ENCODE measurements at regions not wholly inside any gene's neighbourhood (a gene's known extent, or its start where the extent isn't known, plus 50 kb on each side); places are given as distances from the start of the nearest gene placed in this dataset.

DNA sequence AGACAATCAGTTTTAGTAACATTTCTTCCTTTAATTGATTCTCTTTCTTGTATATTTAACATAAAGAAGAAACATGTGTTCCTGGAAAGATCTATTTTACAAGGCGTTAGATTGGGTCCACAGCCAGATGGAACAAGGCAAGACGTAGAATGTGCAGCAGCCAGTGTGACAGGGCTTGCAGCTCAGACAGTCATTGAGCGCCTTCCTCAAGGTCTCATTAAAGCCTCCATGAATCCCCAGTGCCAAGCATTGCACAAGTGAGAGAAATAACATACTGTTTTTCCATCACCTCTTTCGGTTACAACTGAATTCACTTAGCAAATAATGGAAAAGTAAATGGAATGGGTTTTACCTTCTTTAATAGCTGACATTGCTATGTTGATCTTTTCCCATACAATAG is 292.5 kb downstream of the USP46 start:
- Histone ChIP-seq H3K27me3 (ENCODE audit: insufficient read depth, low read length) (no peaks in the 10 kb centered on the region), H2AFZ (ENCODE audit: low read depth, low read length) (no peak overlapping the region), H3K9ac (ENCODE audit: low read length) (no peak overlapping the region), H3K4me3 (ENCODE audit: insufficient read depth, low read depth, low read length) (no peak overlapping the region), H4K20me1 (ENCODE audit: insufficient read depth, low read length) (no peaks in the 10 kb centered on the region), H3K36me3 (ENCODE audit: insufficient read depth, low read length) (no peaks in the 10 kb centered on the region), H3K27ac (ENCODE audit: low read depth, low read length) (no peak overlapping the region), H3K9me3 (ENCODE audit: insufficient read depth, low read depth, low read length) (no peaks in the 10 kb centered on the region), H3K4me1 (ENCODE audit: insufficient read depth, low read length) (no peaks in the 10 kb centered on the region), H3K4me2 (ENCODE audit: low read length) (no peak overlapping the region), H3K79me2 (ENCODE audit: insufficient read depth, low read length) (no peaks in the 10 kb centered on the region)
- Mint-ChIP-seq H3K27me3 (ENCODE audit: low read depth, unreplicated experiment) (no peaks in the 10 kb centered on the region), H3K4me3 (ENCODE audit: unreplicated experiment) (no peak overlapping the region), H3K4me1 (ENCODE audit: low read depth, unreplicated experiment) (peaks cover 2% of the 10 kb centered on the region), H3K27ac (ENCODE audit: unreplicated experiment) (no peak overlapping the region), H3K36me3 (ENCODE audit: low read depth, unreplicated experiment) (no peaks in the 10 kb centered on the region), H3K9me3 (ENCODE audit: unreplicated experiment) (no peaks in the 10 kb centered on the region)
- TF ChIP-seq EZH2 (IDR thresholded peaks at IDR 0.05; ENCODE audit: insufficient read depth, low read length), result no peak
- TF ChIP-seq, protein P1, sequence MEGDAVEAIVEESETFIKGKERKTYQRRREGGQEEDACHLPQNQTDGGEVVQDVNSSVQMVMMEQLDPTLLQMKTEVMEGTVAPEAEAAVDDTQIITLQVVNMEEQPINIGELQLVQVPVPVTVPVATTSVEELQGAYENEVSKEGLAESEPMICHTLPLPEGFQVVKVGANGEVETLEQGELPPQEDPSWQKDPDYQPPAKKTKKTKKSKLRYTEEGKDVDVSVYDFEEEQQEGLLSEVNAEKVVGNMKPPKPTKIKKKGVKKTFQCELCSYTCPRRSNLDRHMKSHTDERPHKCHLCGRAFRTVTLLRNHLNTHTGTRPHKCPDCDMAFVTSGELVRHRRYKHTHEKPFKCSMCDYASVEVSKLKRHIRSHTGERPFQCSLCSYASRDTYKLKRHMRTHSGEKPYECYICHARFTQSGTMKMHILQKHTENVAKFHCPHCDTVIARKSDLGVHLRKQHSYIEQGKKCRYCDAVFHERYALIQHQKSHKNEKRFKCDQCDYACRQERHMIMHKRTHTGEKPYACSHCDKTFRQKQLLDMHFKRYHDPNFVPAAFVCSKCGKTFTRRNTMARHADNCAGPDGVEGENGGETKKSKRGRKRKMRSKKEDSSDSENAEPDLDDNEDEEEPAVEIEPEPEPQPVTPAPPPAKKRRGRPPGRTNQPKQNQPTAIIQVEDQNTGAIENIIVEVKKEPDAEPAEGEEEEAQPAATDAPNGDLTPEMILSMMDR (IDR thresholded peaks at IDR 0.05; ENCODE audit: insufficient read depth, low read depth, low read length), result no peak
- FAIRE-seq, result no peak
- no peak for DNase-seq (ENCODE audit: low read depth)

DNA sequence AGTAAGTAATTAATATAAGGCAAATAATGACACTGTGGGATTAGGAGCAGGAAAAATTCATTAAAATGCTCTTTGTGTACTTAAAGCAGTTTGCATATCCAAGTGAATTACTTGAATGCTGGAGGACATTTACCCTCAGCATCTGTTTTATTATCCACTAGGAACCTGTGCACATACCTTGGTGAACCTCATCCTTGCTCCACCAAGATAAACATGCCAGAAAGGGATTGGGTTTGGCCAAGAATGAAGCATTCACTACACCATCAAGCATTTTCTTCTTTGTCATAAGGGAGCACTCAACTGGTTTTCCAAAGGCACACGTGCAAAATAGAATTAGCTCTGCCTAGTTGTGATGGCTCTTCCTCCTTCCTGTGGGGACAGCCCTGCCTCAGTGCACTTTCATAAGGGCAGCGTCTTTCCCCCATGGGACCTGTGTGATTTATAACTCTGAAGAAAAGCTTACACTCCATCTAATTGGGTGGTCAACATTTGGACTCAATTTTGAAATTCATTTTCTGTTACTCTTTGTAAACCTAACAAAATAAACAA is 291.7 kb downstream of the USP46 start:
- Mint-ChIP-seq H3K9me3 (ENCODE audit: unreplicated experiment) (no peaks in the 10 kb centered on the region), H3K4me1 (ENCODE audit: low read depth, unreplicated experiment) (peaks cover 2% of the 10 kb centered on the region), H3K27me3 (ENCODE audit: low read depth, unreplicated experiment) (no peaks in the 10 kb centered on the region), H3K4me3 (ENCODE audit: unreplicated experiment) (no peak overlapping the region), H3K27ac (ENCODE audit: unreplicated experiment) (no peak overlapping the region), H3K36me3 (ENCODE audit: low read depth, unreplicated experiment) (no peaks in the 10 kb centered on the region)
- no peaks in the 10 kb centered on the region for H3K36me3 ChIP-seq (ENCODE audit: insufficient read depth, low read length)
- no peaks in the 10 kb centered on the region for H3K79me2 ChIP-seq (ENCODE audit: insufficient read depth, low read length)
- H3K4me1 ChIP-seq (ENCODE audit: insufficient read depth, low read length), result no peaks in the 10 kb centered on the region
- no peak overlapping the region for H3K27ac ChIP-seq (ENCODE audit: low read depth, low read length)
- FAIRE-seq, result no peak
- H3K4me3 ChIP-seq (ENCODE audit: insufficient read depth, low read depth, low read length), result no peak overlapping the region
- no peaks in the 10 kb centered on the region for H4K20me1 ChIP-seq (ENCODE audit: insufficient read depth, low read length)
- TF ChIP-seq EZH2 (IDR thresholded peaks at IDR 0.05; ENCODE audit: insufficient read depth, low read length), result no peak
- TF ChIP-seq, protein P1 (IDR thresholded peaks at IDR 0.05; ENCODE audit: insufficient read depth, low read depth, low read length), result no peak
- no peak overlapping the region for H2AFZ ChIP-seq (ENCODE audit: low read depth, low read length)
- DNase-seq (ENCODE audit: low read depth), result no peak
- H3K9me3 ChIP-seq (ENCODE audit: insufficient read depth, low read depth, low read length), result no peaks in the 10 kb centered on the region
- no peaks in the 10 kb centered on the region for H3K27me3 ChIP-seq (ENCODE audit: insufficient read depth, low read length)
- no peak overlapping the region for H3K4me2 ChIP-seq (ENCODE audit: low read length)
- H3K9ac ChIP-seq (ENCODE audit: low read length), result no peak overlapping the region

DNA sequence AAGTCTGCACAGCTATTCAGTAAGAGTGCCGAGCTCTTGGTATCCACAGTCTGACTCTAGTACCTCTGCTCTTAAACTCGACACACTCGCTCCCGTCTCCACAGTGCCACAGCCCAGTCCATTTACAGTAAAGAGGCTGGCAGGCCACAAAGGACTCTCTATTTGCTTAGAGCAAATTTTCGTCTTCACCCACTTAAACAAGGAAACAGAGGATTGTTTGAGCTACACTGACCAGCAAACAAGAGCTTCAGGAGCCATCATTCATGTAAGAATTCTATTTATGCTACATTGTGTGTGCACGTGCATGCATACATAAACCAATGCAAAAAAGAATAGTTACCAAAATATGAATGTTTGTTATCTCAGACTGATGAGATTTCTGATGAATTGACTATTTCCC is 290.2 kb downstream of the USP46 start:
- no peaks in the 10 kb centered on the region for H3K9me3 ChIP-seq (ENCODE audit: insufficient read depth, low read depth, low read length)
- no peak overlapping the region for H2AFZ ChIP-seq (ENCODE audit: low read depth, low read length)
- TF ChIP-seq, protein P1 (IDR thresholded peaks at IDR 0.05; ENCODE audit: insufficient read depth, low read depth, low read length), result no peak
- TF ChIP-seq EZH2 (IDR thresholded peaks at IDR 0.05; ENCODE audit: insufficient read depth, low read length), result no peak
- Mint-ChIP-seq H3K4me3 (ENCODE audit: unreplicated experiment) (no peak overlapping the region), H3K9me3 (ENCODE audit: unreplicated experiment) (no peaks in the 10 kb centered on the region), H3K4me1 (ENCODE audit: low read depth, unreplicated experiment) (peaks cover 2% of the 10 kb centered on the region), H3K27ac (ENCODE audit: unreplicated experiment) (no peak overlapping the region), H3K27me3 (ENCODE audit: low read depth, unreplicated experiment) (peaks cover under 1% of the 10 kb centered on the region), H3K36me3 (ENCODE audit: low read depth, unreplicated experiment) (no peaks in the 10 kb centered on the region)
- H3K9ac ChIP-seq (ENCODE audit: low read length), result no peak overlapping the region
- H3K27ac ChIP-seq (ENCODE audit: low read depth, low read length), result no peak overlapping the region
- no peak overlapping the region for H3K4me2 ChIP-seq (ENCODE audit: low read length)
- H3K27me3 ChIP-seq (ENCODE audit: insufficient read depth, low read length), result no peaks in the 10 kb centered on the region
- H3K36me3 ChIP-seq (ENCODE audit: insufficient read depth, low read length), result no peaks in the 10 kb centered on the region
- no peak overlapping the region for H3K4me3 ChIP-seq (ENCODE audit: insufficient read depth, low read depth, low read length)
- no peaks in the 10 kb centered on the region for H4K20me1 ChIP-seq (ENCODE audit: insufficient read depth, low read length)
- DNase-seq (ENCODE audit: low read depth) (no peak), FAIRE-seq (no peak)
- no peaks in the 10 kb centered on the region for H3K79me2 ChIP-seq (ENCODE audit: insufficient read depth, low read length)
- H3K4me1 ChIP-seq (ENCODE audit: insufficient read depth, low read length), result no peaks in the 10 kb centered on the region
